ENCODE measurements at regions not wholly inside any gene's neighbourhood (a gene's known extent, or its start where the extent isn't known, plus 50 kb on each side); places are given as distances from the start of the nearest gene placed in this dataset.

DNA sequence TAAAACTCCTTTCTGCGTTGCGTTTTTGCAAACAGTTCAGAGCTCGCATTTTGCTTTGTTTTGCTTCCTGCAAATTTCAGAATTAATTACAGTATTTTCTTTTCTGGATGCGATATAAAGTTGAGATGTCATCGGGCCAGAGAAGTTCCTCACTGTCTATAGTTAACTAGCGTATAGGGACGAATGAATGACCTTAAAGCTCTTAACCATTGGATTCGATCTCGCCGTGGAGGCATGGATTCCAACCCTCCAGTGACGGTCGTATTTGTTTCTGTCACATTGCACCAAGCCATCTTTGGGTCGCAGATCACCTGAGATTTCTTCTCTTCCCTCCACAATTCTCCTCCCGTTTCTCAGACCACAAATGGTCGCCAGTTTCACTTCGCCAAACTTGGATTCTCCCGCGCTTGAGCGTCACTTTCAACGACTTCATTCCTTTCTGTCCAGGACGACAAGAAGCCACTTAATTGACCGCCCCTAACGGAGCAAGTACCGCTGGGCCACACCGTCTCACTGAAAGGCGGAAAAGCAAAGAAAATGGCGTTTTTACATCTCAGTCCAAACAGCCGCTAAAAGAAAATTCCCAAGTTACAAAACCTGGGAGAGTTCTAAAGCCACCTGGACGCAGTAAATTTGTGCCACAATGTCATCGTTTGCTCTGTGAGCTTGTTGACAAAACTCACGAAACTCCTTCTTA lies 85.3 kb upstream of the ZNF184 start:
- TF ChIP-seq ARNTL (CRISPR knock-in tag; IDR thresholded peaks at IDR 0.05; ENCODE audit: borderline replicate concordance, low read depth), result no peak
- TF ChIP-seq GLIS3 (CRISPR knock-in tag; IDR thresholded peaks at IDR 0.05), result no peak
- TF ChIP-seq ZFP3 (CRISPR knock-in tag; IDR thresholded peaks at IDR 0.05), result no peak
- TF ChIP-seq PPARA (CRISPR knock-in tag; IDR thresholded peaks at IDR 0.05; ENCODE audit: borderline replicate concordance), result no peak
- TF ChIP-seq ZNF8 (CRISPR knock-in tag; IDR thresholded peaks at IDR 0.05), result no peak
- no peak for TF ChIP-seq SNAI2 (CRISPR knock-in tag; IDR thresholded peaks at IDR 0.05)
- ATAC-seq, result no peak

DNA sequence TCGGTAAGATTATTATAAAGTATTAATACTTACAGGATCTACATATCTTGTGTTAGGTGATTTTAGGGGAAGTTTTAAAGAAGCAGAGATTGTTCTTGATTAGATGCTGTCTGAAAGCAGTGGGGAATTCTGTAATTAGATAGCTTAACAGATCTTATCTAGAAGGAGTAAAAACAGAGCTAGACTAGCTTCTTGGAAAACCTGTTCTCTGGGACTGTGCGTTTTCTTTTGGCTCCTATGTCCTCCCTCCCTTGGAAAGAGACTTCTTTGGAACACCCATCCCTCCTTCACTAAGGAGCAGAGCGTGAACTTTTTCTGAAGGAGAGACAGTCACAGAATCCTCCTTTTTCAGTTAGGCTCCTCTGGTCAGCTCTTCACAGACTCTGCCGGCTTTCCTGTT lies 83.5 kb upstream of the ZNF184 start:
- ATAC-seq, result no peak
- TF ChIP-seq OSR1 (CRISPR knock-in tag; IDR thresholded peaks at IDR 0.05) (no peak), RARB (CRISPR knock-in tag; IDR thresholded peaks at IDR 0.05) (no peak), ZC3H10 (CRISPR knock-in tag; IDR thresholded peaks at IDR 0.05) (no peak), TCF4 (CRISPR knock-in tag; IDR thresholded peaks at IDR 0.05; ENCODE audit: borderline replicate concordance) (no peak), TOX (CRISPR knock-in tag; IDR thresholded peaks at IDR 0.05; ENCODE audit: borderline replicate concordance) (no peak), ZFP30 (CRISPR knock-in tag; IDR thresholded peaks at IDR 0.05) (no peak), ZFP3 (CRISPR knock-in tag; IDR thresholded peaks at IDR 0.05) (no peak), CSDC2 (CRISPR knock-in tag; IDR thresholded peaks at IDR 0.05) (no peak), ZNF8 (CRISPR knock-in tag; IDR thresholded peaks at IDR 0.05) (no peak), PPARA (CRISPR knock-in tag; IDR thresholded peaks at IDR 0.05; ENCODE audit: borderline replicate concordance) (no peak), SNAI2 (CRISPR knock-in tag; IDR thresholded peaks at IDR 0.05) (no peak), ESRRG (CRISPR knock-in tag; IDR thresholded peaks at IDR 0.05) (no peak), ISL1 (CRISPR knock-in tag; IDR thresholded peaks at IDR 0.05) (no peak), BACH2 (CRISPR knock-in tag; IDR thresholded peaks at IDR 0.05; ENCODE audit: borderline replicate concordance) (no peak), GLIS3 (CRISPR knock-in tag; IDR thresholded peaks at IDR 0.05) (no peak), ZNF70 (CRISPR knock-in tag; IDR thresholded peaks at IDR 0.05) (no peak)
- TF ChIP-seq, protein P1, sequence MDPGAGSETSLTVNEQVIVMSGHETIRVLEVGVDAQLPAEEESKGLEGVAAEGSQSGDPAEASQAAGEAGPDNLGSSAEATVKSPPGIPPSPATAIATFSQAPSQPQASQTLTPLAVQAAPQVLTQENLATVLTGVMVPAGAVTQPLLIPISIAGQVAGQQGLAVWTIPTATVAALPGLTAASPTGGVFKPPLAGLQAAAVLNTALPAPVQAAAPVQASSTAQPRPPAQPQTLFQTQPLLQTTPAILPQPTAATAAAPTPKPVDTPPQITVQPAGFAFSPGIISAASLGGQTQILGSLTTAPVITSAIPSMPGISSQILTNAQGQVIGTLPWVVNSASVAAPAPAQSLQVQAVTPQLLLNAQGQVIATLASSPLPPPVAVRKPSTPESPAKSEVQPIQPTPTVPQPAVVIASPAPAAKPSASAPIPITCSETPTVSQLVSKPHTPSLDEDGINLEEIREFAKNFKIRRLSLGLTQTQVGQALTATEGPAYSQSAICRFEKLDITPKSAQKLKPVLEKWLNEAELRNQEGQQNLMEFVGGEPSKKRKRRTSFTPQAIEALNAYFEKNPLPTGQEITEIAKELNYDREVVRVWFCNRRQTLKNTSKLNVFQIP (CRISPR knock-in tag; IDR thresholded peaks at IDR 0.05; ENCODE audit: borderline replicate concordance, low read depth), result no peak
- TF ChIP-seq, protein P2, sequence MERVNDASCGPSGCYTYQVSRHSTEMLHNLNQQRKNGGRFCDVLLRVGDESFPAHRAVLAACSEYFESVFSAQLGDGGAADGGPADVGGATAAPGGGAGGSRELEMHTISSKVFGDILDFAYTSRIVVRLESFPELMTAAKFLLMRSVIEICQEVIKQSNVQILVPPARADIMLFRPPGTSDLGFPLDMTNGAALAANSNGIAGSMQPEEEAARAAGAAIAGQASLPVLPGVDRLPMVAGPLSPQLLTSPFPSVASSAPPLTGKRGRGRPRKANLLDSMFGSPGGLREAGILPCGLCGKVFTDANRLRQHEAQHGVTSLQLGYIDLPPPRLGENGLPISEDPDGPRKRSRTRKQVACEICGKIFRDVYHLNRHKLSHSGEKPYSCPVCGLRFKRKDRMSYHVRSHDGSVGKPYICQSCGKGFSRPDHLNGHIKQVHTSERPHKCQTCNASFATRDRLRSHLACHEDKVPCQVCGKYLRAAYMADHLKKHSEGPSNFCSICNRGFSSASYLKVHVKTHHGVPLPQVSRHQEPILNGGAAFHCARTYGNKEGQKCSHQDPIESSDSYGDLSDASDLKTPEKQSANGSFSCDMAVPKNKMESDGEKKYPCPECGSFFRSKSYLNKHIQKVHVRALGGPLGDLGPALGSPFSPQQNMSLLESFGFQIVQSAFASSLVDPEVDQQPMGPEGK (CRISPR knock-in tag; IDR thresholded peaks at IDR 0.05; ENCODE audit: borderline replicate concordance), result no peak
- TF ChIP-seq, protein P3, sequence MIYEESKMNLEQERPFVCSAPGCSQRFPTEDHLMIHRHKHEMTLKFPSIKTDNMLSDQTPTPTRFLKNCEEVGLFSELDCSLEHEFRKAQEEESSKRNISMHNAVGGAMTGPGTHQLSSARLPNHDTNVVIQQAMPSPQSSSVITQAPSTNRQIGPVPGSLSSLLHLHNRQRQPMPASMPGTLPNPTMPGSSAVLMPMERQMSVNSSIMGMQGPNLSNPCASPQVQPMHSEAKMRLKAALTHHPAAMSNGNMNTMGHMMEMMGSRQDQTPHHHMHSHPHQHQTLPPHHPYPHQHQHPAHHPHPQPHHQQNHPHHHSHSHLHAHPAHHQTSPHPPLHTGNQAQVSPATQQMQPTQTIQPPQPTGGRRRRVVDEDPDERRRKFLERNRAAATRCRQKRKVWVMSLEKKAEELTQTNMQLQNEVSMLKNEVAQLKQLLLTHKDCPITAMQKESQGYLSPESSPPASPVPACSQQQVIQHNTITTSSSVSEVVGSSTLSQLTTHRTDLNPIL (CRISPR knock-in tag; IDR thresholded peaks at IDR 0.05; ENCODE audit: low read depth), result no peak

DNA sequence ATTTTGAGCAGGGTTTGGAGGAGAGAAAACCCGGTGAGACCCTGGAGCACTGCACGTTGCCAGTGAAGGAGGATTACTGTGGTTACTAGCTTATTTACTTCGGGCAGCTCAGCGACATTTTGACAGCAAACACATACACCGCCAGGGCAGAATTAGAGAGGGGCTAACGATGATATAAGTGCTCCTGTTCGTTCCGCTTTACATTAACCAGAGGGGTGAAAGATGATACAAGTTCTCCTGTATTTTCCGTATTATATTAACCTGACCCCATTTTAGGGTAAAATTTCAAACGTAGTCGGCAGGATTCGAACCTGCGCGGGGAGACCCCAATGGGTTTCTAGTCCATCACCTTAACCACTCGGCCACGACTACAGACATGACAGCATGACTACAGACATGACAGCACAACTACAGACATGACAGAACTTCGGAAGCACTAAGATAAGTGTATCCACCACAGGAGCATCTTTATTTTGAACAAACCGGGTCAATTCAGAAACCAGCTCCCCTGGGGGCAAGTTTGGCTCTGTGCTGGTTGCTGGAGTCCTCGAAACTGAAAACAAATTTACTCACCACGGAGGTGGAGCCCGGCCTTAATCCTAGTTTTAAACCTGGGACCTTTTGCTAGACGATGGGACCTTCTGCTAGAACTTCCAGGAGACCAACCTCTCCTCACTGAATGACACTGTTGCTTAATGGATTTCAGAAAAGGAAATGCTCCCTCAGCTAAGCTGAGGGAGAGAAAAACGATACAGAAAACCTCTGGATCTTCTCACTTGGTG lies 80.4 kb upstream of the ZNF184 start:
- peak; percentile 59 for ATAC-seq
- no peak for TF ChIP-seq SNAI2 (CRISPR knock-in tag; IDR thresholded peaks at IDR 0.05)
- TF ChIP-seq BACH2 (CRISPR knock-in tag; IDR thresholded peaks at IDR 0.05; ENCODE audit: borderline replicate concordance), result no peak
- no peak for TF ChIP-seq ZC3H10 (CRISPR knock-in tag; IDR thresholded peaks at IDR 0.05)
- TF ChIP-seq, protein P4, sequence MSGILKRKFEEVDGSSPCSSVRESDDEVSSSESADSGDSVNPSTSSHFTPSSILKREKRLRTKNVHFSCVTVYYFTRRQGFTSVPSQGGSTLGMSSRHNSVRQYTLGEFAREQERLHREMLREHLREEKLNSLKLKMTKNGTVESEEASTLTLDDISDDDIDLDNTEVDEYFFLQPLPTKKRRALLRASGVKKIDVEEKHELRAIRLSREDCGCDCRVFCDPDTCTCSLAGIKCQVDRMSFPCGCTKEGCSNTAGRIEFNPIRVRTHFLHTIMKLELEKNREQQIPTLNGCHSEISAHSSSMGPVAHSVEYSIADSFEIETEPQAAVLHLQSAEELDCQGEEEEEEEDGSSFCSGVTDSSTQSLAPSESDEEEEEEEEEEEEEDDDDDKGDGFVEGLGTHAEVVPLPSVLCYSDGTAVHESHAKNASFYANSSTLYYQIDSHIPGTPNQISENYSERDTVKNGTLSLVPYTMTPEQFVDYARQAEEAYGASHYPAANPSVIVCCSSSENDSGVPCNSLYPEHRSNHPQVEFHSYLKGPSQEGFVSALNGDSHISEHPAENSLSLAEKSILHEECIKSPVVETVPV (CRISPR knock-in tag; IDR thresholded peaks at IDR 0.05), result no peak
- TF ChIP-seq ESRRG (CRISPR knock-in tag; IDR thresholded peaks at IDR 0.05), result no peak

DNA sequence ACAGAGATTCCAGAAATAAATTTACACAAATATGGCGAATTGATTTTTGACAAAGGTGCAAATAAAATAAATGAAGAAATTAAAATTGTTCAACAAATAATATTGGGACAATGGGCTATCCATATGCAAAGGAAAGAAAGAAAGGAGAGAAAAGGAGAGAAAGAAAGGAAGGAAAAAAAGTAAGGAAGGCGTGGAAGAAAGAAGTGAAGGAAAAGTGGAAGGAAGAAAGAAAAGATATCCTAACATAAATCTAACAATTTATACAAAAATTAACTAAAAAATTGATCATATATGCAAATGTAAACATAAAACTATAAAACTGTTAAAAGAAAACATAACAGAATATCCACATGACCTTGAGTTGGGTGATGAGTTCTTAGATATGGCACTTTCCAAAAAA lies 78.7 kb upstream of the ZNF184 start:
- ATAC-seq, result no peak
- no peak for TF ChIP-seq ZNF70 (CRISPR knock-in tag; IDR thresholded peaks at IDR 0.05)
- TF ChIP-seq, protein P3 (CRISPR knock-in tag; IDR thresholded peaks at IDR 0.05; ENCODE audit: low read depth), result no peak
- TF ChIP-seq, protein P4 (CRISPR knock-in tag; IDR thresholded peaks at IDR 0.05), result no peak
- TF ChIP-seq, protein P1 (CRISPR knock-in tag; IDR thresholded peaks at IDR 0.05; ENCODE audit: borderline replicate concordance, low read depth), result no peak
- no peak for TF ChIP-seq RARB (CRISPR knock-in tag; IDR thresholded peaks at IDR 0.05)
- TF ChIP-seq PPARA (CRISPR knock-in tag; IDR thresholded peaks at IDR 0.05; ENCODE audit: borderline replicate concordance), result no peak
